ENCODE measurements at regions not wholly inside any gene's neighbourhood (a gene's known extent, or its start where the extent isn't known, plus 50 kb on each side); places are given as distances from the start of the nearest gene placed in this dataset.

GRCh38 chr10:121403527-121403926, 194.7 kb downstream of the FGFR2 start:
- TF ChIP-seq CTCF (IDR thresholded peaks at IDR 0.05) (no peak), POLR2A (IDR thresholded peaks at IDR 0.05) (no peak), EP300 (IDR thresholded peaks at IDR 0.05; ENCODE audit: low read depth) (no peak)
